ENCODE measurements at regions not wholly inside any gene's neighbourhood (a gene's known extent, or its start where the extent isn't known, plus 50 kb on each side); places are given as distances from the start of the nearest gene placed in this dataset.

DNA sequence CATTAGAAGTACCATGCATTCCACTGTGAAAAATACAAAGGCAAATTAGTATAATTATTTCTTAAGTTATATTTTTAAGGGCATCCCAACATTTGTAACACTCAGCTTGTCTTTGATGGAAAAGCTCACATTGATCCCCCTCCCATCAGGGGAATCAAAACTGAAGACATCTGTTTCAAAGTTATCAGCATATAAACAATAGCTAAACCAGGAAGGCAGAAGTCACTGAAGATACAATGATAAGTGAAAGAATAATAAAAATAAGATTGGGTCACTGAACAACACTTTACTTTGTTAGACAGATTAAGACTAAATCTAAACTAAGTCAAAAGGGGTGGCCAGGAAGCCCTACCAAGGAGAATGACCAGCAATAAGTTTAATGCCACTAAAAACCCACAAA, 801.9 kb upstream of the ACO1 start:
- H3K4ac ChIP-seq (replicated peaks; ENCODE audit: insufficient read length, low read depth, low read length), result no peak overlapping the region
- H3K4me3 ChIP-seq (ENCODE audit: extremely low read depth in 1 of 4, insufficient read depth in 2 of 4, low read depth in 3 of 4, low read length in 4 of 4), result no peak overlapping the region
- H3K27me3 ChIP-seq (replicated peaks in 1 of 4; ENCODE audit: control insufficient read depth in 3 of 4, extremely low read depth in 1 of 4, insufficient read depth in 3 of 4, low read length in 3 of 4), result no peaks in the 10 kb centered on the region
- no peak overlapping the region for H3K4me2 ChIP-seq (ENCODE audit: insufficient read depth in 1 of 2, low read depth in 2 of 2, low read length in 2 of 2)
- ChIA-PET CTCF (ENCODE audit: partially characterized antibody) (interaction anchor here (0.6 kb wide), 1 partner anchor 842 kb away, joined by 4 read pairs; no protein-coding TSS in a partner anchor), POLR2A (ENCODE audit: partially characterized antibody) (no interaction called here)
- H3K9me3 ChIP-seq (ENCODE audit: insufficient read depth in 2 of 2, low read depth in 1 of 2, low read length in 1 of 2), result no peaks in the 10 kb centered on the region
- no peak overlapping the region for H3K9ac ChIP-seq (replicated peaks in 1 of 4; ENCODE audit: extremely low read depth in 1 of 4, low read depth in 3 of 4, low read length in 3 of 4)
- H4K8ac ChIP-seq (ENCODE audit: extremely low read depth, insufficient read depth, low read length), result no peak overlapping the region
- no peaks in the 10 kb centered on the region for H3K4me1 ChIP-seq (replicated peaks in 1 of 4; ENCODE audit: control insufficient read depth in 3 of 4, insufficient read depth in 4 of 4, low read length in 3 of 4)
- no peaks in the 10 kb centered on the region for H3K79me1 ChIP-seq (ENCODE audit: low read depth, low read length)
- no peak overlapping the region for H3K23ac ChIP-seq (ENCODE audit: insufficient read length)
- H2BK20ac ChIP-seq (ENCODE audit: low read length), result no peak overlapping the region
- no peak overlapping the region for H2BK12ac ChIP-seq (ENCODE audit: low read depth, low read length)
- no peak overlapping the region for H3K18ac ChIP-seq (ENCODE audit: extremely low read depth, low read length)
- H3K56ac ChIP-seq (replicated peaks; ENCODE audit: insufficient read length, low read depth, low read length), result no peak overlapping the region
- no peak overlapping the region for H2BK120ac ChIP-seq (replicated peaks; ENCODE audit: low read depth, low read length)
- H3K36me3 ChIP-seq (ENCODE audit: control insufficient read depth in 2 of 4, insufficient read depth in 4 of 4, low read length in 3 of 4), result no peaks in the 10 kb centered on the region
- H4K20me1 ChIP-seq (replicated peaks in 1 of 2; ENCODE audit: control insufficient read depth in 1 of 2, insufficient read depth in 2 of 2, low read length in 2 of 2), result no peaks in the 10 kb centered on the region
- FAIRE-seq (no peak), DNase-seq (ENCODE audit: low read depth in 1 of 2, low spot score in 2 of 2) (no peak)
- no peak overlapping the region for H2BK15ac ChIP-seq (ENCODE audit: low read length)
- H3K79me2 ChIP-seq (ENCODE audit: control insufficient read depth in 1 of 2, insufficient read depth in 2 of 2, low read length in 2 of 2), result no peaks in the 10 kb centered on the region
- H2AK5ac ChIP-seq (ENCODE audit: low read depth, low read length), result no peak overlapping the region
- no peak overlapping the region for H2BK5ac ChIP-seq (ENCODE audit: low read depth, low read length)
- H4K91ac ChIP-seq (replicated peaks; ENCODE audit: insufficient read length, low read length), result no peak overlapping the region
- H3K14ac ChIP-seq (ENCODE audit: insufficient read length), result no peak overlapping the region
- H2AFZ ChIP-seq (ENCODE audit: low read length), result no peak overlapping the region
- H3K27ac ChIP-seq (ENCODE audit: low read depth, low read length), result no peak overlapping the region
- H3K23me2 ChIP-seq (ENCODE audit: low read depth, low read length), result no peaks in the 10 kb centered on the region
- no peak overlapping the region for H4K5ac ChIP-seq (ENCODE audit: insufficient read length, low read depth, low read length)
- TF ChIP-seq RNF2 (IDR thresholded peaks at IDR 0.05; ENCODE audit: borderline replicate concordance, low read depth, low read length, missing control alignments, poor library complexity, severe bottlenecking) (no peak), KDM4A (IDR thresholded peaks at IDR 0.05; ENCODE audit: low read depth, low read length, severe bottlenecking) (no peak), SRF (IDR thresholded peaks at IDR 0.05; ENCODE audit: low read depth, low read length) (no peak), PHF8 (conservative IDR thresholded peaks at IDR 0.05; ENCODE audit: low read depth, low read length) (no peak), SIN3A (conservative IDR thresholded peaks at IDR 0.05 in 1 of 2, IDR thresholded peaks at IDR 0.05 in 1 of 2; ENCODE audit: low read depth in 1 of 2, low read length in 2 of 2) (no peak), EZH2 (IDR thresholded peaks at IDR 0.05; ENCODE audit: low read depth, low read length, severe bottlenecking) (no peak), CTBP2 (IDR thresholded peaks at IDR 0.05; ENCODE audit: borderline replicate concordance, insufficient read depth, insufficient read length, low read length) (no peak), RAD21 (IDR thresholded peaks at IDR 0.05 in 1 of 2, conservative IDR thresholded peaks at IDR 0.05 in 1 of 2; ENCODE audit: low read depth in 2 of 2, low read length in 2 of 2) (no peak), CEBPB (IDR thresholded peaks at IDR 0.05; ENCODE audit: low read depth, low read length) (no peak), YY1 (IDR thresholded peaks at IDR 0.05; ENCODE audit: low read depth, low read length) (no peak), CBX8 (IDR thresholded peaks at IDR 0.05; ENCODE audit: borderline replicate concordance, low read depth, low read length) (no peak), SP2 (IDR thresholded peaks at IDR 0.05; ENCODE audit: low read length) (no peak), TAF7 (optimal IDR thresholded peaks at IDR 0.05; ENCODE audit: borderline replicate concordance, low read depth, low read length) (no peak)
- TF ChIP-seq, protein P1, sequence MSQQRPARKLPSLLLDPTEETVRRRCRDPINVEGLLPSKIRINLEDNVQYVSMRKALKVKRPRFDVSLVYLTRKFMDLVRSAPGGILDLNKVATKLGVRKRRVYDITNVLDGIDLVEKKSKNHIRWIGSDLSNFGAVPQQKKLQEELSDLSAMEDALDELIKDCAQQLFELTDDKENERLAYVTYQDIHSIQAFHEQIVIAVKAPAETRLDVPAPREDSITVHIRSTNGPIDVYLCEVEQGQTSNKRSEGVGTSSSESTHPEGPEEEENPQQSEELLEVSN (IDR thresholded peaks at IDR 0.05), result no peak
